ENCODE measurements at regions not wholly inside any gene's neighbourhood (a gene's known extent, or its start where the extent isn't known, plus 50 kb on each side); places are given as distances from the start of the nearest gene placed in this dataset.
"Not testable (repeated sequence)": the region's sequence is repeated elsewhere in the genome, so short reads cannot be mapped to it uniquely, and the experiment has no call there.

DNA sequence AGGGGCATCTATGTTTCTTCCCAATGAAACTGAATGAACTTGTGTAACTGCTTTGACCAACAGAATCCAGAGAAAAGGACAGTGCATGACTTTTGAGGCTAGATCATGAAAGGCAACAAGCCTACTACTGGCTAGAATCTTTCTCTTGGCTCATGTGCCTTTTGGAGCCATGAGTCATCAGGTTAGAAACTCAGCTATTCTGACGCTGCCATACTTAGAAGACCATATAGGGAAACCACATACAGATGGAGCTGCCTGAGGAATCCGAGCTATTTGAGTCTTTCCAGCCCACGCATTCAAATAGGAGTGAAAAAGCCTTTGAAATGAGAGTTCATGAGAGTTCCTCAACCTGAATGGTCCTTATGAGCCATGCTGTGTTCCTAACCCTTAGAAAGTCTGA lies 738.5 kb upstream of the CHRM3 start:
- DNase-seq: no peak

DNA sequence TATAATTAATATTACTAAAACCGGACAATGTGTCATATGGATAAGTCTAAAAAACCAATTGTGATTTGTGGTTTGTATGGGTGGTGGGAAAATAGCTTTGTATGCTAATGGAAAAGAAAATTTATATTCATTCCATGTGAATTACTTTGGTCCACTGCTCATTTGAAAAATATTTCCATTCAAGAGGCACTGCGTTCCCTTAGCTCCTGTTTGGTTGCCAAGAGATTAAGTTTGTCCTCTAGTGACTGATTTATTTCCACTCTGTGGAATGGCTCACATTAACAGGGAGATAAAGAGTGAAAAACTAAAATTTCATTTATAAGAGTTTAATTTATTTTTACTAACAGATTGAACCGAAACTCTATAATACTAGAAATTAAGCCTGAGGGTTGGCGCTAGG lies 744.1 kb upstream of the CHRM3 start:
- no peak for DNase-seq

DNA sequence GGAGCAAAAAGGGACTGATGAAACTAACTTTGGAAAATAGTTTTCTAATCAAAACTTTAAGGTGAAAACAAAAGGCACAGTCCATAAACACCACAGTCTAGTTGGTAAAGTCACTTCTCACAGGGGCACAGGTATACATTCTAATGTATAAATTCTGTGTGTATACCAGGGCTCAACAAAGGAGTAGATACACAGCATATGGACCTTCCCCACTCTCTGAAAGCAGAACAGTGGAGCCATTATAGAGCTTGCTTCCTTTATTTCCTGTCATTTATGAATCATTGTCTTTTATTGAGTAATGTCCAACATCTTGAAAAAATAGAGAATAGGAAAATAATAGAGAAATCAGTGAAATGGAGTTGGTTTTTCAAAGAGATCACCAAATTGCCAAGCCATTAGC lies 746.5 kb upstream of the CHRM3 start:
- no peak for DNase-seq

DNA sequence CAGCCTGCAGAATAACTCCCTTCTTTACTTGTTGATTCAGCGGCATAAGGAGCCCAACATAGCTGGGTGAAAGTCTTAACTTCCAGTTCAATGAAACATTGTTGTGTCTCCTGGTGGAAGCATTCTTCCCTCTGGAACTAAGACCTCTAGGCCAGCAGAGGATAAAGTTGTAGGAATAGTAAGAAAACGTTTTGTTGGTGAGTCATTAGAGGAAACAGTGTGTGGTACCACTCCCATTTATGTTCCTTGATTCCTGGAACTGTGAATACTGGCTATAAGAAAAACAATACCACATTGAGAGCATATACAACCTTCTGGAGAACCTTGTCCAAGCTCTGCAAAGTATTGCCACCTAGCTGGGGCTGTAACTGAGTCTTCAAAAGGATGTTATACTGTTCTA lies 737.4 kb upstream of the ZP4 start:
- DNase-seq: no peak

DNA sequence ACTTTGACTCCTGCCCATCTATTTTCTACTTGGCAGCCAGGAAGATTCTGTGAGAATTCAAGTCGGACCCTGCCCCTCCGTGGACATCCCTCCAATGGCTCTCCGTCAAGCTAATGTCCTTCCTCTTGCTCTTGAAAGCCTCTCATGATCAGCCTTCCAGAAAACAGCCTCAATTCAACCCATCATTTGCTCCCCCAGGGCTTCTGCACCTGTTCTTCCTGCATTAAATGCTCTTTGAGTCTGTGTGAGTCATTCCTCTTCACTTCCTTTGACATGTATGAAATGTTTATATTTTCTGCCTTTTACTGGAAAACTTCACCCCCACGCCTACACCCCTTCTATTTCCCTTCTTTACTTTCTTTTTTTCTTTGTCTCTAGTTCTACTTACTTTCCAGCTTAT lies 734.1 kb upstream of the ZP4 start:
- no peak for DNase-seq

DNA sequence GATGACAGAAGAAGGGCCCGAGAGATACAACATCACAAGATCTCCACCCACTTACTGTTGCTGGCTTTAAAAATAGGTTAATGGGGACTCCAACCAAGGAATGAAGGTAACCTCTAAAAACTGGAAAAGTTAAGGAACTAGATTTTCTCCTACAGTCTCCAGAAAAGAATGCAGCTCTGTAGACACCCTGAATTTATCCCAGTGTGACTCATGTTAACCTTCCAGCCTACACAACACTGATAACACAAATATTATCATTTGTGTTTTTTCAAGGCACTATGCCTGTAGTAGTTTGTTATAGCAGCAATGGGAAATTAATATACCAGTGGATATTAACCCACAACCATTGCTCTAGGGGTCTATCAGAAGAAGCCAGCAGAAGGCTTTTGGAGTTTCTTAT lies 730.7 kb upstream of the ZP4 start:
- DNase-seq: no peak

DNA sequence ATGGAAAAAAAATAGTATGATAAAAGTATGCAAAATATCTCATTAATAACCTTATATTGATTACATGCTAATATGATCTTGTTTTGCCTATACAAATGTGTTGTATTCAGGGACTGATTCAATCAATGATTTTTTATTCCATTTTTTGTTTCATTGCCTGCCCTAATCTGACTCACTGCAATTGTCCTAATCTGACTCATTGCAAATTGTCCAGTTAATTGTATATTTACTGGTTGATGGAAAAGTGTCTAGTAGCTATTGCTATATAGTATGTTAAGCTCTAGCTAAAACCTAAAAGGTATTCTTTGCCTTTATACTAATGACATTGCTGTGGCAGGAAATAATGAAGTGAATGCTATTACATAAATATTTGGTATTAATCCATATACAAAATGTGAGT lies 728.9 kb upstream of the ZP4 start:
- no peak for DNase-seq

DNA sequence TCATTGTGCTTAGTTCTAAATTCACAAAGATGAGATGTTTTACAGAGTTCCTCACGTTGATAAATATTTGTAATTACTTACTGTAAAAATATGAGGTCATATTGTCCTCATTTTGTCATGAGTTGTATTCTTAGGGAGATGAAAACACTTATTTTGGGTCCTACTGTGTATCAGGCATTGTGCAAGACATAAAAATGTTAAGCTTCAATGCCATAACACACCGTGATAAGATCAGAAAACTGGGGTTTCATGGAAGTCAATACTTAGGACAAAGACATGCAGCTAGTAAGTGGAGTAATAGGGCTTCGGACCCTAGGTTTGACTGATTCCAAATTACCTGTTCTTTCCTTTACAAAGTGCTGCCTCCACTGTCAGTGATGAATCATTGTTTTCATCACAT lies 720.7 kb upstream of the ZP4 start:
- no peak for DNase-seq

DNA sequence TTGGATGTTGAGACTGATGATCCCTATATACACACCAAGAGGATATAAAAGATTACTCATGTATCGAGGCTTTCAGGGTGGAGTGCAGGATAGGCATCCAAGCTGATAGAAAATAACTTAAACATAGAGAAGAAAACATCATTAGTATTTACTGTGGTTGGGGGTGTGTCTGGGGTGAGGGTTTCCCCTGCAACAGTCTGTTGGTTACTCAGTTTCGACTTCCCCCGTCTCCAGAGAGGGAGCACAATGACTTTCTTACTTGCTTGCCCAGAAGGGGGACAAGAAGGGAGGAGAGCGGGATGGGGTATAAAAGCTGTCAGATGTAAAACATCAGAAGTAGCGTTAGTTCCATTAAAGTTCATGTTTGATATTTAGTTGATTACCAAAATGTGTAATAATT lies 717.4 kb upstream of the ZP4 start:
- DNase-seq: no peak

DNA sequence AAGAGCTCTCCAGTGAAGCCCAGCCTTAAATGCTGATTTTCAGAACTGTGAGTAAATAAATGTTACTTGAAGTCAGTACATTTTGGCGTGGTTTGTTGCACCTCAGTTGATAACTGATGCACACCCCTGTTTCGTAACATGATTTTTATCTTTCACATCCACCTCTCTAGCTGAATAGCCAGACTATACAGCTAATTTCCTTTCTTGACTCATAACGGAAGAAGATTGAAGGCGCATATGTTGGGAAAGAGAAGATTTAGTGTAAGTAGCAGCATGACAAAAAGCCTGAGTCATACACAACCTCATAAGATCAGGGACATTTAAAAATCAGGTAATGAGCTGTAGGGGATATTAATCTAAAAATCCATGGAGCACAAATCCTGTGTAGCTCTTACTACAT lies 716.2 kb upstream of the ZP4 start:
- DNase-seq: no peak

DNA sequence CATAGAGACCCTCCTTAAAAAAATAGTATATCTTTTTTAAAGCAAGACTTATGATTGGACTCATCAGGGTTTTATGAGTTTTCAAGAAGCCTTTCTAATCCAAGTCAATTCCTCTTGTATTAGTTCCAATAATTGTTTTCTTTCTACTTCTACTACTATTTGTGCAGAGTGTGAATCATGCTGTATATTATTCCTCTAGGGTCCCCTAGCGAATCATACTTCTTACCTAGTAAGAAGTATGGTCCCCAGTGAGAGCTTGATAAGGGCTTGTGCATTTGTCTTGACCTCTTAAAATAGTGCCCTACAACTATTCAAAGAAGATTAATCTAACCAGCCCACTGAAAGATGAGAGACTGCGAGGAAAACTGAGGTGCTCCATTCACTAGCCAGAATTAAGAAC lies 715.7 kb upstream of the ZP4 start:
- no peak for DNase-seq

DNA sequence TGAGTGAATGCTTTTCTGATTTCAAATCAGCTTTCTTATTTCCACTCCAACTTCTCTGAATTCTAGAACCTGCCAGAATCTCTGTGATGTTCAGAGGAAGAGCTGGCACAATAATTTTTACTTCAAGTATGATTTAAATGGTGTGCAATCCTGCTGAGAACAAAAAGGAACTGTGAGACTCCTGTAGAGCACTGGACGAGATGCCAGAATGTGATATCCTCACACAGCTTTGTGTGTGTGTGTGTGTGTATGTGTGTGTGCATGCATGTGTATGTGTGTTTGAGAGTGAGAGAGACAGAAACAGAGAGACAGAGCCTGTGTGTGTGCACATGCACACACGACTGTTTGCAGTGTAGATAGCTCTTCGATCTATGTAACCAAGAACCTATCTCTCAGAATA lies 713.6 kb upstream of the ZP4 start:
- DNase-seq: no peak

DNA sequence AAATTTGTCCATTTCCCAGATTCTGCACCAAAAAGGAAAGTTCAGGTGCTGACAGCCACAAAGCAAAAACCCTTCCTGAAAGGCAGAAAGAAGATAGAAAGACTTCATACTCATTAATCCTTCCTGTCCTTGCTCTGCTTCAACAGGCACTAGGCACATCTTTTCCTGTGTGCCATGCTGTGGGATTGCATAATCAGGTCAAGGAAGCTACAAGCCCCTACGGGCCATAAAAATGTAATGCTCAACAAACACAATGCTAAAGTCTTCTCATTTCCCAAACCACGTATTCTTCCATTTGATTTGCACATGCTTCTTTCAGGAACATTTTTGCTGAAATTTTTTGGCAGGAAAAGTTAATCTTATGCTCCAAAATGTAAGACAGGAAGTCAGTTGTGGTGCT lies 710.9 kb upstream of the ZP4 start:
- not testable (repeated sequence) for DNase-seq

DNA sequence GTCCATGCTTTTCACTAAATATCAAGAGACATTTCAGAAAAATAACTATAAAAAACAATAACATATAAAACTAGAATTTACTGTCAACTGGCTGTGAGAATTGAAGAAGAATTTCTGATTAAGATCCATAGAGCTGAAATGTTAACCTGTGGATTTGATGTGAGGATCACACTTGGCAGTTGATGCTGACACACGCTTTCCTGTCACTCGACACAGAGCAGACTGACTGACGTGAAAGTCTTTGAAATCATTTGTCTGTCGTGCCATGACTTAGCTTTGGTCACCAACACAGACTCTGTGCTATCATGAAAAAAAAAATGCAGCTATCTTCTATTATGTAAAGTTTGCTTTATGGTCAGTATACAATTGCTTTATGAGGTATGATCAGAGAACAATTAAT lies 706.0 kb upstream of the ZP4 start:
- DNase-seq: no peak

DNA sequence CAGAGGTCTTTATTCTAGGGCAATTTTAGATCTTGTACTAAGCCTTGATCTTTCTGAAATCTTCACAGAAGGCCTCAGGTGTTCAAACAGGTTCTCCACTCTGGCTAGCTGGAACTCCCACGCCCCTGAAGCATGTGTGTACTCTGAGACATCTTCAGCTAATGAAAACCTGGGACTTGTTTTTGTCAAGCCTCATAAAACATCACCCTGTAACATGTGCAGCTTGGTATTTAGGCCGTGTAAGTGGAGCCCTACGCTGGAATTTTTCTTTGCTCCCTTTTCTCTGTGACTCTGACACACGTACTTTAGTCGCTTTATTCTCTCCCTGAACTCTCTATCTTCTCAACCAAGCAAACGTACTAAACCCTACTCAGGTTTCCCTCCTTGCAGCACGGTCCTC lies 701.9 kb upstream of the ZP4 start:
- DNase-seq: no peak

DNA sequence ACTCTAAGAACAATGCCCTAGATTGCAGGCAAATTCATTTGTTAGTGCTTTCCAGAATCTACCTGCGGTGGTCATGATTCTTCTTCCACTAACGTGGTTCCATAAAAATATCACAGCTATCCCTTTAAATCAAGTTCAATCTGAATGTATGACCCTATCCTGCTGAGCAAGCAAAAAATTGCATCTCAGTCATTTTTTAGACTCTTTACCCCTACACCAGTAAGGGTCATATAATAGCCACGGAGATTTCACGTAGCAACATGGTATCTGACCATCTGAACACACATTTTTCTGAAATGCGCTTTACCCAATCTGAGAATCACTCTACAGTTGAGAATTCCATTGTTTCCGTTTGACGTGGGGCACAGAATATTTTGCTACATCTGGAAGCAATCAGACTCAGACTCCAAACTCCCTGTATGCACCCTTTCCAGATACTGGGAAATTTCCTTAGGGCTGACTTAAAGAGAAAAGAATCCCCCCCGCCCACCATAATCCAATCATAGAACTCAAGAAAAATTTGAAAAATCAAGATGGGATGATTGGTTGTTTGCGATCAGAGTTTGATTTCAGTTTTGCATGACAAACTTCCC lies 699.2 kb upstream of the ZP4 start:
- peak; percentile 8 for DNase-seq

DNA sequence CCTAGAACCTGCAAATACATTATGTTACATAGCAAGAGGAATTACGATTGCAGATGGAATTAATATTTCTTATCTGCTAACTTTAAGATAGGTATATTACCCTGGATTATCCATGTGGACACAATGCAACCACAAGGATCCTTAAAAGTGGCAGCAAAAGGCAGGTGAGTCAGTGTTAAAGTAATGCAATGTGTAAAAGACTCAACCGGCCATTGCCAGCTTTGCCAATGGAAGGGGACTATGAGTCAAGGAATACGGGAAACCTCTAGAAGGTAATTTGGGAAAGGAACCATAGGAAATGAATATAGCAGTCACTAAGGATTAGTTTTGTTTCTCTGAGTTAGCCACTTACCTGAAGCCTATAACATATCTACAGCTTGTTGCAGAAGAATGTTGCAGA lies 692.1 kb upstream of the ZP4 start:
- DNase-seq: no peak

DNA sequence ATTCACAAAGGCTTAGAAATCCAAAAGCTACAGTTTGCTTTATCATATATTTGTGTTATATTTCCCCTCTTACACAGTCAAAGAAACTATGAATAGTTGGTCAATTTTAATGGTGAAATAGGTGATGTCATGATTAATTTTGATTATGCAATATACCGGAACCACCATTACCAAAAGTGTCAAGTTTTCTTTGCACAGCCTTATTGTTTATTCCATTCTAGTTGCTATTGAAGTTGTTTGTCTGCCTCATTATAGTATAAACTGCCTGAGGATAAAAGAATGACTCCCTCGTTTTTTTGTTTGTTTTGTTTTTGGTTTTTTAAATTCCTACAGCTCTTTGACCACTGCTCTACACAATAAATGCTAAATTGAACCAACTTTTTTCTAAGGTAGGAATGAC lies 690.6 kb upstream of the ZP4 start:
- no peak for DNase-seq

DNA sequence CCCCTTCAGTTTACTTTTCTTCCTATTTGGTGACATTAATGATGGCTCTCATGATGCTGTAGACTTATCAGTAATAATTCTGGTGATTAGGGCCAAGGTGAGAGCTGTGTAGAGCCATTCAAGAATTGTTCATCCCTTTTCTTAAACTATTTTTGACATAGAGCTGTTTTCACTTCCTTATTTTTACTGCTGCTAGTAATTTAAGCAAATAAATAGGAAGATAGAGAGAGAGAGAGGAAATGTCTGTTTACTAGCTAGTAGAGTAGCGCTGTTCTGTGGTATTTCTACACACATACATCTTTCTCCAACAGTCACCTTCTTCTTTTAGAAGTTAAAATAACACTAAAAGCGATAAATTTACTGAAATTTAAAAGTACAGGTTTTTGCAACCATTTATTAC lies 678.0 kb upstream of the ZP4 start:
- no peak for DNase-seq

DNA sequence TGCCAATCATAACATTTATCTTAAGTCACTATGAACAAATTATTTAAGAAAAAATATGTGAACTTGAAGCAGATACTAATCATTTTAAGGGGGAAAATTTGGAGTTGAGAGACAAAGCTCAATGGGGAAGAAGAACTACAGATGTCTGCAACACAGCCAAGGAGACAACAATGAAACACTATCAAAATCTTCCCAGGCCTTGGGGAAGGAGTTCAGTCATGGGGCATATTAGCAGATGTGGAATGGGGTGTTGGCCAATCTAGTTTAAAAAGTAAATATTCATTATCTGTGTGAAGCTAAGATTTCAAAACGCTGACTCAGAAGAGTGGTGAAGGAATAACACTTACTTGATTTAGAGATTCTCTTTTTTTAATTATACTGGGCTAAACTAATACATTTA lies 671.6 kb upstream of the ZP4 start:
- no peak for DNase-seq

DNA sequence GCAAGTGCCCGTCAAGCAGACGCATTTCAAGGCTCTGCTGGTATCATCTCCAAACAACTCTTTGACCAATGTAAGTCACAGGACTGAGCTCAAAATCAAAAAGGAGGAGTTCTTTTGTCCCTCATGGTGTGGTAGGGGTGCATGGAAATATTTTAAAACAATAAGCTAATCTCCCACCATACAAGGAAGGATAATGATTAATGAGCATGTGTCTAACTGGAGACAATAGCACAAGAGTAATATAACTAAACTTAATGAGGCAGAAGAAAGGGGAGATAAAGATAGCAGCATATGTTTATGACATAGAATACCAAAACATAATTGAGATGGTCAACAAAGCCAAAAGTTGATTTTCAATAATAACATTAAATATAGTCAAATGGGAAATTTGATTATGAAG lies 668.0 kb upstream of the ZP4 start:
- no peak for DNase-seq

DNA sequence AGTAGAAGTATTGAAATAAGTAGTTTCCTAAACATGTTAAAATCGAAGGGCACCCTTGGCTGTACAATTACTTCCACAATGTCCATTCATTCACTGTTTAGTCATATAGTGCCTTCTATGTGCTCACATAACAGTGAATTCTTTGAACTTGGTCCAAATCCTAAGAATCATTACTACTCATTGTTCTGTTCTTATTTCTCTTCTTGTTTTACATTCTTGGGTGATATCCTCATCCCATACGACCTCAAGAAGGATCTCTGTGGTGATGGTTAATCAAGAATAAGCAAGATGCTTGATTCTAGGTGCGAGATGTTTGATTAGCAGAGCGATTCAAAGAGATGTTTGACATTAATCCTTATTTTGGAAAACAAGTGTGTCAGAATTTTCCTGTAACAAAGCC lies 667.4 kb upstream of the ZP4 start:
- no peak for DNase-seq

DNA sequence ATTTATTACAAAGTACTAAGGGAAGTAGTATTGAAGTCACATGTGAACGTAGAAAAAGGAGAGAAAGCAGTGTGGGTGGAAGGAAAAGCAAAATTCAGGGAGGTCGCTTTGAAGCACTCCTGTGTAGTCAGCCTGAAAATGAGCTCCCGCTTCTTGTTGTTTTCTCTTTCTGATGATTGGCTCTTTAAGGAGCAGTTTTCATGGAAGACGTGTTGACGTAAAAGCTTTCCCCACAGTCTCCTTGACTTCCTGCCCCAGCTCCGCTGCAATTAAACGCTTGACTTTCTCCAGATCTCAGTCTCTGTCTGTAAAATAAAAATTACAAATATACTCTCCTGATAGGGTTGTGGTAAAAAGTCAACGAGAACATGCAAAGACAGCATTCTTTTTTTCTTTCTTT lies 661.5 kb upstream of the ZP4 start:
- DNase-seq: no peak

DNA sequence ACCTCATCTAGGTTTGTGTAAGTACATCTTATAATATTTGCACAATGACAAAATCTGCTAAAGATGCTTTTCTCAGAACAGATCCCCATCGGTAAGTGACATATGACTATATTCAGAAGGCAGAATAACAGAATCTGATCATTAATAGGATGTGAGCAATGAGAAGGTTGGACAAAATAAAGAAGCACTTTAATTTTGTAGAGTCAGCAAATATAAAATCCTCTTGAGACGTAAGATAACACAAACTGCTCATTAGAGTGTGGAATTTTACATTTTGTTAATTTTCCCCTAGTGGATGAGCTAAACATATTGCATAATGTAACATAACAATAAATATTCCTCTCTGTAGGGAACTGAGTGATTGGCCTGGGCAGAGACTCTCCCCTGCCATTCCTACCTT lies 658.4 kb upstream of the ZP4 start:
- DNase-seq: no peak

DNA sequence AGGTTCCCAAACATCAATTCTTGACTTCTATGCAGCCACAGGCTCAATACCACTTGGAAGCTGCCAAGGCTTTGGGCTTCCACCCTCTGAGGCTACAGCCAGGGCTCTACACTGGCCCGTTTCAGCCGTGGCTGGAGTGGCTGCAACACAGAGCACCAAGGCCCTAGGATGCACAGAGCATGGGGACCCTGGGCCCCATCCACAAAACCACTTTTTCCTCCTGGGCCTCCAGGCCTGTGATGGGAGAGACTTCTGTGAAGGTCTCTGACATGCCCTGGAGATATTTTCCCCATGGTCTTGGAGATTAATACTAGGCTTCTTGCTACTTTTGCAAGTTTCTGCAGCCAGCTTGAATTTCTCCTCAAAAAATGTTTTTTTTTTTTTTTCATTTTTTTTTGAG lies 655.4 kb upstream of the ZP4 start:
- no peak for DNase-seq

DNA sequence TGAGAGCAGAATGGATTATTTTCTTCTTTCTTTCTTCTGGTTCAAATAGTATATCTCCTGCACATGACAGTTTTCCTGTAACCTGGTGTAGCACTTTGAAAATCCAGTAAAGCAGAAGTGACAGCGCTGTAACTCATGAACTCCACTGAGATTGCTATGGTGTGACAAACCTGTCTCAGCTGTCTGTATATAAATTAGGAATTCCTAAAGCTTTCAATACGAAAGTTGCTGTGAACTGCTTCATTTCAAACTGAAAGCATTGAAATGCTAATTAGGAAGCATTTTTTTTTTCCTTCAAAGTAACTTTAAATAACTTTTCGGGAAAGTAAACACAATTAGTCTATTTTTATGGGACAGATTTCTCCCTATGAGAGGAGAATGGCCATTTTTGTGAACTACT lies 646.9 kb upstream of the ZP4 start:
- no peak for DNase-seq
